GM20431 (cell line): ENCODE measurements at regions not wholly inside any gene's neighbourhood (a gene's known extent, or its start where the extent isn't known, plus 50 kb on each side); places are given as distances from the start of the nearest gene placed in this dataset.

Experiments
- in situ Hi-C: fragments of 300-500 bp; cut with MseI, MboI; formaldehyde crosslinking; loops from one replicate; pipeline ENCODE4 v1.15.0; 2020; ENCODE audit warnings: low sequenced_read_pairs; ENCODE audit not compliant: unreplicated experiment

DNA sequence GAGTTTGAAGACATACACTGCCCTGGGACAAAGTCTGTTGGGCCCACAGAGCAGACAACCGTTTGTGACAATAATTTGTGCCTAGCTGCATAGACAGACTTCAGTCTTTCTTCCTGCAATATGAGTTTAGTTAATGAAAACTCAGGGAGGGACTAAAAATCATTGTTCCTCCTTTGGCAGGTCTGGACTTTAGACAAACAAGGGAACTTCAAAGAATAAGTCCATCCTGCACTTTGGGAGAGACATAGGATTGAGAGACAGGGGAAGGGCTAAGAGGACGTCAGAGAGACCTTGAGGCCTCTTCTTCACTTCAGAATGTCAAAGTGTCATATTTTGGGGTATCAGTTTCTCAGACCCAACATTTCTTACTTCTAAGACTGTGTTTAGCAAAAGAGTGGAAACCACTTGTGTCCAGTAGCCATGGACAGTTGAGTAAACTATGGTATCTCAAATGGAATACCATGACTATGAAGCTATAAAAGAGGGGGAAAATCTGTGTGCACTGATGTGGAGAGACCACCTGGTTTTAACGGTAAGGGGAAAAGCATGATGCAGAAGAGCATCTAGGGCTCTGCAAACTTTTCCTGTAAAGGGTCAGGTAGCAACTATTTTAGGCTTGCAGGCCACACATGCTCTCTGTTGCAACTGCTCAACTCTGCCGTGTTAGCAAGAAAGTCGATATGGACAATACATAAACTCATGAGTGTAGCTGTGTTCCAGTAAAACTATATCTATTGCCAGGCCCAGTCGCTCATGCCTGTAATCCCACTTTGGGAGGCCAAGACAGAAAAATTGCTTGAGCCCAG, 217.8 kb upstream of the SH3BP4 start:
- in situ Hi-C loops: no loop called here

DNA sequence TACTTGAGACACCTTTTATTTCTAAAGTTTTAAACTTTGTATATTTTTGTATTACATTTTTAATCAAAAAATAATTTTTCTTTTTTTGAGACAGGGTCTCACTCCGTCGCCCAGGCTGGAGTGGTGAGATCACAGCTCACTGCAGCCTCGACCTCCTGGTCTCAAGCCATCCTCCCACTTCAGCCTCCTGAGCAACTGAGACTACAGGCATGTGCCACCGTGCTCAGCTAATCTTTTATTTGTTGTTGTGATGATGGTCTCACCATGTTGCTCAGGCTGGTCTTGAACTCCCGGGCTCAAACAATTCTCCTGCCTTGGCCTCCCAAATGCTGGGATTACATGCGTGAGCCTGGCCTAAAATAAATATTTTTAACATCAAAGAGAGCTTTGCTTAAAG, 218.7 kb upstream of the SH3BP4 start:
- in situ Hi-C loops: no loop called here

DNA sequence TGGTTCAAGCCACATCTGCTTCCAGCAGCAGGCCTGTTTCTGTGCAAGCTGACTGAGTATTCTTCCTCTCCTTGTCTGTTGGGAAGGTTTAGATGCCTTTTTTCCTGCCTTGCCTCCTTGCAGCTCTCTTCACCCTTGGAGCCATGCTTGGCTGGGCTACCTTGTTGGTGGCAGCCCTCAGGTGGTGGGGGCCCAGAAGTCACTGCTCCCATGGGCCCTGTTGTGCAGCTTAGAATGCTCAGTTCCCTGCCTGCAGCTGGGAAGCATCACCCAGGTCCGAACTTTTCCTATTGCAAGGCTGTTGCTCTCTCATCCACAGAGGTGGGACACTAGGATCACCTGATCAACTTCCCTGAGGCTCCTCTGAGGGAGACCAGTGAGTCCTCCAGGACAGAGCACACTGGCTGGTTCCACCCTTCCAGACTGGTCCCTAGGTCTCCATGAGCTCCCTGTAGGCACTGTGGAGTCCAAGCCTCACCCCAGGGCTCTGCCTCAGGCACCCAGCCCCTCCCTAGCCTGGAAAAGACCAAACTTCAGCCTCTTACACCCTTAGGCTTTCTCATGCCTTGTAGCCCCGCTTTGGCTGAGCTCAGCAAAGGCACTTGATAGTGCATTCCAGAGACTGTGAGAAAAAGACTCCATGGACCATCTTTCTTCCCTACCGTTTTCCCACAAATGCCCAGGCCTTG, 219.3 kb upstream of the SH3BP4 start:
- in situ Hi-C loops: no loop called here

DNA sequence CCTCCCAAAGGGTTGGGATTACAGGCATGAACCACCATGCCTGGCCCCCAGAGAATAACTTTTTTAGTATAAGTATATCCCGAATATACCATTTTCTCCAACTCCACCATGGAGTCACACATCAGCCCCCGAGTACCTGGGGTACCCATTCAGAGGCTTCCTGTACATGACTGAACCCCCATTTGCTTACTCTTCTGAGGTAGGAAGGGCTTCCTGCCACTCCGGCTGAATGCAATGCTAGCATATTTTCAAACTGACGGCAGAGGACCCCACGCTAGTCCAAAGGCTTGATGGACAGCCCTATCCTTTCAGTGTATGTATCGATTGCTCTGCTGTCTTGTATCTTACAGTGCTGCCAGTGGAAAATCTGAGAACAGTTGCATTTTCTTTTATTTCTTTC, 220.6 kb upstream of the SH3BP4 start:
- in situ Hi-C loops: no loop called here

DNA sequence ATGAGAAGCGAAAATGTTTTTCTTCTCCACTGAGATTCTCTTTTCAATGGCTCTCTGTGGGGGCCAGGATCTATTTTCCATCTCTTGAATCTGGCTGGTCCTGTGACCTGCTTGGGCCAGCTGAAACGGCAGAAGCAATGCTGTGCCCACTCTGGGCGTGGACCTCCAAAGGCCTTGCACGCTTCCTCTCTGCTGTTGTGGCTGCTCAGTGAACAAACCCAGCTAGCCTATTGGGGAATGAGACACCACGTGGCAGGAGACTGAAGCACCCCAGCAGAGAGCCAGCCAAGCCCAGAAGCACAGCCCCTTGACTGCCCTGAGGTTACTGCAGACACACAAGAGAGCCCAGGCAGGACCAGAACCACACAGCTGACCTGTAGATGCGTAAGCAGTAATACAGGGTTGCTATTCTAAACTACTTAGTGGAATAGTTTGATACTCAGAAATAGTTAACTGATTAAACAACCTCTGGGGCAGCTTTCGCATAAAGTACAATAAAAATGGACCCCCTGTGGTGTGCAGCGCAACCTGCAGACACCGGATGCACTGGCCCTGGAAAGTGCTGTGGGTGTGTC, 221.7 kb upstream of the SH3BP4 start:
- in situ Hi-C loops: no loop called here

DNA sequence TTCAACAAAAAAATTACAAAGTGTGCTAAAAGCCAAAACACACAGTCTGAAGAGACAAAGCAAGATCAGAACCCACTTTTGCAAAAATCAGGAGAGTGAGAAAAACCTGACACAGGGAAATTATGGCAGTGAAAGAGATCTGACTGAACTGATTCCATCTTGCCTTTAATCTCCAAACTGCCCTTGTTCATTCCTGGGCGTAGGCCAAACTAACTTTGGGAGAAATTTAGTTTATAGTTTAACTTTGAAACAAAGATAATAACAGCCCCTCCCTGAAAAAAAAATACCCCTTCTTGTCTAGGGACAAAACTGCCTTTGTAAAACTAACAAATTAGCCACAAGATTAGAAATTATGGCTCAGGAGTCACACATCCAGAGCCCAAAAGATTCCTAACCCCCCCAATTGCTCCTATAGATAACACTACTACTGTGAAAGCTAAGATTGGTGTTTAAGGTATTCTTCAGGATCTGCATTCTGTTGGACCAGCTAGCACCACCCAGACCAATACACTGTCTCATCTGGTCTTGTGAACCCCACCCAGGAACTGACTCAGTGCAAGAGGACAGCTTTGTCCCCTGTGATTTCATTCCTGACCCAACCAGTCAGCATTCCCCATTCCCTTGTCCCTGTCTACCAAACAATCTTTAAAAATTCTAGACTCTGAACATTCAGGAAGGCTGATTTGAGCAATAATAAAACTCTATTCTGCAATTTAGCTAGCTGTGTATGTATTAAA, 226.1 kb upstream of the SH3BP4 start:
- in situ Hi-C loops: no loop called here

DNA sequence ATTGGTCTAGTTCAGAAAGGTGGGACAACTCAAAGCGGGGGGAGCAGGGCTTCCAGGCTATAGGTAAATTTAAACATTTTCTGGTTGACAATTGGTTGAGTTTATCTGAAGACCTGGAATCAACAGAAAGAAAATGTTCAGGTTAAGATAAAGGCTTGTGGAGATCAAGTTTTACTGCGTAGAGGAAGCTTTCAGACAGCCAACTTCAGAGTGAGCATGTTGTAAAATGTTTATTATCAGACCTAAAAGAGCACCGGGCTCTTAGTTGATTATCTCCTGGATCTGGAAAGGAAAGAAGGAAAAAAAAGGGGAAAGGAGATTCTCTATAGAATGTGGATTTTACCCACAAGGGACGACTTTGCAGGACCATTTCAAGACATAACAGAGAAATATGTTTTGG, 227.0 kb upstream of the SH3BP4 start:
- in situ Hi-C loops: no loop called here

DNA sequence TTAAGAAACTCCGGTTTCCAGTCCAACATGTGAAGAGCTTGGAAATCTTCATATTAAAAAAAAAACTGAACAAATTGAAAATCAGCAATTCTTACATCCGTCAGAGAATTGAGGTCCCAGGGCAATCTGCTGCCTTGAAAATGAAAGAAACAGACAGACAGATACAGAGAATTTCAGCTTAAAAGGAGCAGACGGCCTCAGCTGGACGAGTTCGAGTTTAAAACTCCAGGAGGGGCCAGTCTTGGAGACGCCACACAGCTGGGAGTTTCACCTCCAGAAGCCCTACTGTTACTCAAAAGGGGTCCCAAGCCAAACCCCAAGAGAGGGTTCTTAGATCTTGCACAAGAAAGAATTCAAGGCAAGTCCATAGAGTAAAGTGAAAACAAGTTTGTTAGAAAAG, 226.5 kb upstream of the ARL4C start:
- in situ Hi-C loops: no loop called here

DNA sequence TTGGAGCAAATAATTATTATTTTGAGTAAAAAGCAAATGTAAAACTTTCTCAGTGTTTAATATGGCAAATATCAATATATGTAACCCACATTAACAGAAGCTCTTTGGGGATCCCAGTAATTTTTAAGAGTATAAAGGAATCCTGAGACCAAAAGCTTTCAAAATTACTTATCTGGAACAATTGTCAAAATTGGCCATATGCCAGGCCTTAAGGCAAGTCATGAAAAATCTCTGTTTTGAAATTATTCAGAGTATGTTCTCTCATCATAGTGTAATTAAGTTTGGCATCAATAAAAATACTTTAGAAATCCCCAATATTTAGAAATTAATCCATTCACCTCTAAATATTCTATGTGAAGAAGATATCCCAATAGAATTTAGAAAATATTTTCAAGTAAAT, 225.3 kb upstream of the ARL4C start:
- in situ Hi-C loops: no loop called here

DNA sequence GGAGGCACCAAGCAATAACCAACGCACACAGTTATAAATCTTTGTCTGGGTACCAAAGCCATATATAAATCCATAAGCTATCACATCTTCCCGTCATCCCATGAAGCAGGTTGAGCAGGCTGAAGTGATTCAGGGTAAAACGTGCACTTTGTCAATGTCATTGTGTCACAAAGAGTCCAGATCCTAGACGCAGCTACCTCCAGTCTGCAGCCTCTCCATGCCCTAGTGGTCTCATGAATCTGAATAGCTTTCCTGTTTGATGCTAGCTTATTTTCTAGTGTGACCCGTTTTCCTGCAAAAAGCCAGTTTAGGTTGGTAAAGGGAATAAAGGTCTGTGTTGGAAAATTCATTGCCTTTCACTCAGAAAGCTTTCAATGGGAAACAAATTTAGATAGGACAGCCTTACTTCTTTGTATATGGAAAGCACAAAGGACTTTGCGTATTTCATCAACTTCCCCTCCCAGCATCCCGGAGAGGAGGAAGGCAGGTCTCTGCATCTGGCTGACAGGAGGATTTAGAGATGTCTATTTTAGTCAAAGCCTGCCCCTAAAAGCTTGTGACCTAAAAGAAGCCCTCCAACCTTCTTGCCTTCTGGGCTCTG, 222.3 kb upstream of the ARL4C start:
- in situ Hi-C loops: no loop called here

DNA sequence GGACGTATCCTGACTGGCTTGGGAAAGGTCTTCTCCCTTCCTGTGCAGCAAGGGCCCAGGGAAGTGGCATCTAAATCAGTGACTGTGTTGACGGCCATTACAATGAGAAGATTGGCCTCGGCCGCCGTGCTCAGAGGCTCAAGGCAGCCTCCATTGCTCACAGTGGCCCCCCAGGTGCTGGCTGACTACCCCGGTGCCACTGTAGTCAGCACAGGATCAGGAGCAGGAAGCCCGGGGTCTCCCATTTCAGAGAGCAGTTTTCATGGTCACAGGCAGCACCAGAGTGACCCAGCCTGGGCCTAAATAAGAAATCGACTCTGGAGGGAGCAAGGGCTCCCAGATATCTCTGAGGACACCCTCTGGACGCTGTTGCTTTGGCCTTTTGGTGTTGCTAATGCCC, 219.4 kb upstream of the ARL4C start:
- in situ Hi-C loops: no loop called here

DNA sequence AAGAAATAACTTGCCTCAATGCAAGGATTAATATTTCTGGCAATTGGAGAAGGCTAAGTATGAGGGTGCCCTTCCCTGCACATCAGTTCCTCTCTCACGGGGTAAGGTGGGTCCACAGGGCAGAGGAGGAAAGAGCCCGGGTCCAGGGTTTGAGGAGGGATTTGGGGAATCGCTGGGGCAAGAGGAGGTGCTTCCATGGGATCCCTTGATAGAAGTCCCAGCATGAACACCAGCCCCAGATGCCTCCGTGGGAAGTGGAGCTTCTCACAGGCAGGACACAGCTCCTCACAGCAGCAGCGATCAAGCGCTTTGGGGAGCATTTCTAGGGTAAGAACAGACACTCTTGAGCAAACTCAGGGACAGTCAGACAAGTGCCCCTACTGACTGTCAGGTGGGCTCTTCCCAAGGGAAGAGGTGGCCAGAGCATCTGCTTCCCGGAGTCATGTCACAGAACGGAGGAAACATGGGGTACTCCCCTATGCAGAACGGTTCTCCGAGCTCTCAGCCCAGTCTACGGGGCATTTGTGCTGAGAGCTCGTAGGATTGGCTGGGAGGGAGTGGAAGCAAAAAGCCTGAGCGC, 218.9 kb upstream of the ARL4C start:
- in situ Hi-C loops: no loop called here

DNA sequence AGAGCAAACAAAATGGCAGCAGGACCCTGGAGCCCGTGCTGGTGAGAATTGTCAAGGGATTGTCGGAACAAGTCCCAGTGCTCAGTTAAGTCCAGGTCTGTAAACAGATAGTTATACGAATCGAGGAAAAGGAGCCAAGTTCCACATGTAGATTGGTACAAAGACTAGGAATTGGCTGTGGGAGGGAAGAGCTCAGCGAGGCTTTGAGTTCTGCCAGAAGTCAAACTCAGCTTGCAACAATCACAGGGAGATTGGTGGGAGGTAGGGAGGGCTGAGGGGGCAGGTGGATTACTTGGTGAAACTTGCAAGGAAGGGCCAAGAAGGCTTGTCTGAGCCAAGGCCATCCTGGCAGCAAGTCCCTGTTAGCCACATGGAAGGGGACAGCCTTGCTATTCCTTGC, 217.8 kb upstream of the ARL4C start:
- in situ Hi-C loops: no loop called here

DNA sequence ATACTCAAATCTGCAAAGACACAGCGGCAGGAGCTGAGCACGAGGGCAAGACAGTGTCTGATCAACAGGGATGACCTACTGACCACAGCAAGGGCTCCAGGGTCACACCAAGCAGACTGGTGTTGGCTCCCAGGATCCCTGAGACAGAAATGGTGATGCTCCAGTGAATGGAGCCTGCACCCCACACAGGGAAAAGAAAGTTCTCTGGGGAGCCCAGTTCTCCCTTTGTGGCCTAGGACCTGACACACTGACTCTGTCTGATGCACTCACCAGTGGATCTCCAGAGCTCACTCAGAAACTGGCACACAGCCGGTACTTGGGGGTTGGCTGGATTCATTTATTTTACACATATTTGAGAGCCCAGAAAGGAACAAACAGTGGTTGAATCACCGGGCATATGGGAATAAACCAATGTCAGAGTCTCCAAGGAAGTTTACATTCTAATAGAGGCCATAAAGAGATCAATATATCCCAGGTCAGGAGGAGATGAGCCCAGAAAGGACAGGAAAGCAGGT, 215.6 kb upstream of the ARL4C start:
- in situ Hi-C loops: no loop called here

DNA sequence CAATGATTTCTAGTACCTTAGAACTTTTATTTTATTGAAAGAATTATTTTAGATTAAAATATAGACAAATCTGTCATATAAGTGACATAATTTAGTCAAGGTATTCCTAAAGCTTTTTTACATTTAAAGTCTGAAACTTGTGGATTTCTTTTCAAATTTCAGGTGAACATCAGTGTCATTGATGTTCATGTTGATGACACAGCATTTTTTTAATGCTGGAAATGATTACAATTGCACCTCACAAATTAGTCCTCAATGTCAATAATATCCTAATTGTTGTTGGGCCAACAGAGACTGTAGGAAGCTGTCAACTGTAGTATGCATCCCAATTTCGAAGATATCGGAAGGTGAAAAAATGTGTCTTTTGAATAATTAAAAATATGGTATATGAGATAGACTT, 214.4 kb upstream of the ARL4C start:
- in situ Hi-C loops: no loop called here

DNA sequence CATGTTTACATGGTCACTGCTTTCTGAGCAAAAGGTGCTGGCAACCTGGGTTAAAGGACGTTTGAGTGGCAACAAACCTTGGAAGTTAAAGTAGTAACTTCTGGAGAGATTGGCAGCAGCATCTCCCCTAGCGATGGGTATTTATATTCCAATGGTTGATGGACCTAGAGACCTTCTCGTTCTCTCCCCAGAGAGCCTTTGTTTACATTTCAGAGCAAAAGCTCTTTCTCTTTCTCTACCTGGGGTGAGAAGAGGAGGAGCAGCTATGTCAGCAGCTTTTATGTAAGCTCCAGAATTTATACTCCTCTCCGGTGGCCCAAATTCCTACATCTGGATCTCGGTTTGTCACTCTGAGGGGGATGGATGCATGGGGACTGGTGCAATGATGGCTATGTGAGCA, 213.7 kb upstream of the ARL4C start:
- in situ Hi-C loops: no loop called here

DNA sequence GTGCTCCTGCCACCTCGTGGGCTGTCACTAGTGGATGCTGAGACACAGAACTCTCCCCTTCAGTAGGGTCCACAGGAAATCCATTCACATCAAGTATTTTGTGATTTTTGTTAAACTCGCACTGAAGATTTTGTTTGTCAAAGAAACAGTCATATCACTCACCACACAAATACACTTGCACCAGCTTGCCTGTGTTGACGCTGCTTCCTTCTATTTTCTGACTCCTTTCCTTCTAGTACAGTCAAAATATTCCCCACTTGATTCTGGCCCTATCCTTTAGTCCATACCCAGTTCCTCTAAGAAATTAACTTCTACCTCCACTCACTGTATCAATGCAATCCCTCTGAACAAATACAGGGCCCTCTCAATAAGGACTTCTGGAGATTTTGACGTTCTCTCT, 213.2 kb upstream of the ARL4C start:
- in situ Hi-C loops: no loop called here

DNA sequence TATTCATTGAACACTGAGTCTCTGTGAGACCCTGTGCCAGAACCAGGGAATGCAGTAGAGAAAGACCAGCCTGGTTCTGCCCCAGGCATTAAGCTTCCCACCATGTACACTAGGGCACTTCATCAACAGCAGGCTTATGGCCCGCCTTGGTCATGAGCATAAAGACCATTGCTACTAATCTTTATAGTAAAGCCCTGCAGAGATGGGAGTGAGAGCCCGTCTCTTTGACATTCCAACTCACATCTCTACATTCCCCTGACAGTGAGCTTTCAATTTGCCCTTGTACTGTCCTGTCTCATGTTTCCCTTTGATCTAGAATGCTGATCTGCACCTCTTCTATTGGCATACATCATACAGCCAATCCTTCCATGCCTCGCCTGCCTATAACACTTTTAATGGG, 211.8 kb upstream of the ARL4C start:
- in situ Hi-C loops: no loop called here

DNA sequence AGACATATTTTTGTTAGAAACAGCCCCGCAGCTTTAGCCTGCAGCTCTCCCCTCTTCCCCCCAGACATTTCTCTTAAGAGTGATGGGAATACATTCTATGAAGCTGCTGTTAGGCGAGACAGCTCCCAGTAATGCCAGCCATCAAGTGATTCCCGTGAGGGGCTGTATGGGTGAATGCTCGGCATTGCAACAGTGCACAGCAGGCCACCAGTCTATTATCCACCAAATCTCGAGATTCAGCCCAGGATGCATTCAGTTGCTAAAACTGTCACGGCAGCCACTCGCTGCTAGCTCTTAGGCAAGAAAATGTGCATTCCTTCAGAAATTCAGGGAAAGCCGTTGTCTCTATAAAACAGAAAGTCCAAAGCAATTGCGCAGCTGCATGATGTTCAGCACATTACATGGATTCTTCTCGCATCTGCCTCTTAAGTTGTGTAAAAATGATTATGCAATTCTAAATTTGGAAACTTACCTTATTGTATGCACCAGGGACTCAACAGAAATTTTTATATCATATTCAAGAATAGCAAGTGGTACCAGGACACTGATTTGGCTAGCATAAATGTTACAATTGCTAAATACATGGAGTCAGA, 211.3 kb upstream of the ARL4C start:
- in situ Hi-C loops: no loop called here

DNA sequence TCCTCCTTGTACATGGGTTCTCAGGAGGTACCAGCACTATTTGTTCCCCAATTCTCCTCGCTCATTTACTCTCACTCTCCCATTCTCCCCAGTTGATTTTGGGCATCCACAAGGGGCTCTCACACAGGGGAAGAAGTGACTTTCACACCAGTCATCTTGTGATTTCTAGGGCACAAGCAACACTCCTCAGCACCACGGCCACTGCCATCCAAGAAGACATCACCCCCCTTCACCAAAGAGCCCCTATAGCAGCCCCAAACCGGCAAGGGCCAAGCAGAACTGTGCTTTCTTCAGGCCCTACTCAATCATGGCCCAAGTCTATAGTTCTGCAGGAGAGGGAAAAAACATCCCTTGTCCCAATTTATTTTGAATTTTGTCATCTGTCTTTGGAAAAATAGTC, 209.2 kb upstream of the ARL4C start:
- in situ Hi-C loops: no loop called here
